OCI-LY7 (cell line): ENCODE measurements at regions not wholly inside any gene's neighbourhood (a gene's known extent, or its start where the extent isn't known, plus 50 kb on each side); places are given as distances from the start of the nearest gene placed in this dataset.

ENCODE experiments used
- EZH2phosphoT487 ChIP-seq: fragments of 200-600 bp; sonication (generic); IDR thresholded peaks from 2 replicates; pipeline ENCODE4 v1.6.1; 2018; ENCODE audit warnings: low read depth, borderline replicate concordance, mild to moderate bottlenecking, mixed run types, antibody characterized with exemption, low read length, moderate library complexity, mixed read lengths
- TF ChIP-seq, protein P1 (sequence below): fragments of 200-600 bp; sonication (generic); conservative IDR thresholded peaks from 2 replicates; pipeline ENCODE4 v1.5.1; 2014; ENCODE audit warnings: mild to moderate bottlenecking, antibody characterized with exemption, low read length, moderate library complexity, mixed read lengths

DNA sequence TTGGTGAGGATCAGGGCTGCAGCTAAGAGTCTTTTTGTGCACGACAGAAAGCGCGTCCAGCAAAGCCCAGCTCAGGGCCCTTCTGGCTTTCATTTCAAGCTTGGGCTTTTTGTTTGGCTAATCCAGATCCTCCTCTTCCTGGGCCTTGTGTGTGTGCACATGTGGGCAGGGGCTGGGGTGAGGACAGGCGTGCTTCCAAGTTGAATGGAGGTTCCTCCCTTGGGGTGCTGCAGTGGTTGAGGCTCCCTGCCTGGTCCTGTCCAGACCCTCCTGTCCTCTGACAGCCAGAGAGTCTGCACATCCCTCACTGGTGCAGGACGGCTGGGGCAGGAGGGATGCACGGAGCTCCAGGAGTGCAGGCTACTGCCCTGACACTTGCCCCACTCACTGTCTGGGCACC, 62.0 kb upstream of the NECTIN1 start:
- TF ChIP-seq, protein P1, sequence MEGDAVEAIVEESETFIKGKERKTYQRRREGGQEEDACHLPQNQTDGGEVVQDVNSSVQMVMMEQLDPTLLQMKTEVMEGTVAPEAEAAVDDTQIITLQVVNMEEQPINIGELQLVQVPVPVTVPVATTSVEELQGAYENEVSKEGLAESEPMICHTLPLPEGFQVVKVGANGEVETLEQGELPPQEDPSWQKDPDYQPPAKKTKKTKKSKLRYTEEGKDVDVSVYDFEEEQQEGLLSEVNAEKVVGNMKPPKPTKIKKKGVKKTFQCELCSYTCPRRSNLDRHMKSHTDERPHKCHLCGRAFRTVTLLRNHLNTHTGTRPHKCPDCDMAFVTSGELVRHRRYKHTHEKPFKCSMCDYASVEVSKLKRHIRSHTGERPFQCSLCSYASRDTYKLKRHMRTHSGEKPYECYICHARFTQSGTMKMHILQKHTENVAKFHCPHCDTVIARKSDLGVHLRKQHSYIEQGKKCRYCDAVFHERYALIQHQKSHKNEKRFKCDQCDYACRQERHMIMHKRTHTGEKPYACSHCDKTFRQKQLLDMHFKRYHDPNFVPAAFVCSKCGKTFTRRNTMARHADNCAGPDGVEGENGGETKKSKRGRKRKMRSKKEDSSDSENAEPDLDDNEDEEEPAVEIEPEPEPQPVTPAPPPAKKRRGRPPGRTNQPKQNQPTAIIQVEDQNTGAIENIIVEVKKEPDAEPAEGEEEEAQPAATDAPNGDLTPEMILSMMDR: no peak
- no peak for TF ChIP-seq EZH2phosphoT487
